ENCODE measurements at regions not wholly inside any gene's neighbourhood (a gene's known extent, or its start where the extent isn't known, plus 50 kb on each side); places are given as distances from the start of the nearest gene placed in this dataset.

- no peak for TF ChIP-seq FOXA1 (IDR thresholded peaks at IDR 0.05)
- no peak for TF ChIP-seq ARNT (IDR thresholded peaks at IDR 0.05)
Measured at GRCh38 chr4:108426493-108426892, 193.9 kb upstream of the RPL34 start.
